ENCODE measurements at regions not wholly inside any gene's neighbourhood (a gene's known extent, or its start where the extent isn't known, plus 50 kb on each side); places are given as distances from the start of the nearest gene placed in this dataset.

DNA sequence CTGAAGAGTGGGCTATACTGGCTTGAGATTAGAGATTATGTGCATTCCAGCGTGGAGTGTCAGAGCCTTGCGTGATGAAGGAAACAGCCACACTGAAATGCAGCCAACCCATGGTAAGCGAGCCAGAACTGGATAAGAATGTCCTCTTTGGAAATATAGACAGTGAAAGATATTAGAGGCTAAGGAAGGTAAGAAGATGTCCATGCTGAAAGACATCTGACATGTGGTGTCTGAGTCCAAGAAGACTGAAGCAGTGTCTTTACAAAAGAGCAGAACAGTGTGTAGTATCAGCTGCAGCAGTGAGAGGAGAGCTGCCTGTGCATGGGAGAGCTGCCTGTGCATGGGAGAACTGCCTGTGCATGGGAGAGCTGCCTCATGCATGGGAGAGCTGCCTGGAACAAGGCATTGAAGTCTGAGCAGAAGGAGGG lies 672.2 kb downstream of the DIPK2A start:
- peak in 1 of 4 donors; percentile 3 for DNase-seq
- Histone ChIP-seq H3K9me3 (no peaks in the 10 kb centered on the region), H3K27me3 (no peaks in the 10 kb centered on the region), H3K36me3 (replicated peaks in 1 of 2; ENCODE audit: insufficient read depth in 1 of 2, low read depth in 2 of 2) (no peaks in the 10 kb centered on the region), H3K4me1 (no peaks in the 10 kb centered on the region), H3K4me3 (no peak overlapping the region), H3K27ac (no peak overlapping the region)
- no peak for ATAC-seq
- 66 to 67% methylated on average over 3 of the region's 3 CpGs for WGBS, 2 donors
- intact Hi-C loops (cut with DNase I) = no loop called here
- no peak for TF ChIP-seq CTCF (IDR thresholded peaks at IDR 0.05)
- TF ChIP-seq POLR2A (IDR thresholded peaks at IDR 0.05) = no peak

DNA sequence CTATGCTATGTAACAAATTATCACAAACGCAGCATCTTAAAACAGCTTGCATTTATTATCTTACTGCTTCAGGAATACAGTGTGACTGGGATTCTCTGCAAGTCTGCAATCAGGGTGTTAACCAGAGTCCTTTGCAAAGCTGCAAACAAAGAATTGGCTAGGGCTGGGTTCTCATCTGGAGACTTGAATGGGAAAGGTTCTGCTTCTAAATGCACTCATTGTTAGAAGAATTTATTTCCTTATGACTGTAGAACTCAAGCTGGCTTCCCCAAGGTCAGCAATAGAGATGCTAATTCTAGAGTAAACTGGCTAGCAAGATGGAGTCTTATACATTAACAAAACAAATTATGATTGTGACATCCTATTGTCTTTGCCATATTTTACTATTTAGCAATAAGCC lies 673.7 kb downstream of the DIPK2A start:
- intact Hi-C loops (cut with DNase I) = no loop called here
- Histone ChIP-seq H3K9me3 (no peaks in the 10 kb centered on the region), H3K27ac (no peak overlapping the region), H3K4me3 (no peak overlapping the region), H3K36me3 (replicated peaks in 1 of 2; ENCODE audit: insufficient read depth in 1 of 2, low read depth in 2 of 2) (no peaks in the 10 kb centered on the region), H3K27me3 (no peaks in the 10 kb centered on the region), H3K4me1 (no peaks in the 10 kb centered on the region)
- ATAC-seq (no peak), DNase-seq (no peak)
- TF ChIP-seq POLR2A (IDR thresholded peaks at IDR 0.05) = no peak
- 83 to 86% methylated on average over 1 of the region's 1 CpG for WGBS, 2 donors

DNA sequence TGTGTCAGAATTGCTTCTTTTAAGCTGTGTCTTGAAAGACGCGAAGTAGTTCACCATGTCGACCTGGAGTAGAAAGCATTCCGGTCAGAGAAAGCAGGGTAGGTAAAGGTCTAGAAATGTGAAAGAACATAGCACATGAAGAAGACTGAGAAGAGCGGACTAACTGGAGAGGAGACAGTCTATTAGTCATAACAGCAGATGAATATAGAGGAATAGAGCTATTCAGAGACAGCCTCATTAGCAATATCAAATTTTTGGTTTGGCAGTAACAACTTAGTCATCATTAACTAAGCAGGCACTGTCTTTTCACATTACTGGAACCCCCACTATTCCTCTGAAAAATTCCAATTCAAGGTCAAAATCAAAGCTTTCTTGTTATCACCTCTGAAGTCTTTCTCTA lies 678.8 kb downstream of the DIPK2A start:
- Histone ChIP-seq H3K27ac (no peak overlapping the region), H3K36me3 (replicated peaks in 1 of 2; ENCODE audit: insufficient read depth in 1 of 2, low read depth in 2 of 2) (no peaks in the 10 kb centered on the region), H3K27me3 (no peaks in the 10 kb centered on the region), H3K4me1 (no peaks in the 10 kb centered on the region), H3K4me3 (no peak overlapping the region), H3K9me3 (no peaks in the 10 kb centered on the region)
- intact Hi-C loops (cut with DNase I) = no loop called here
- 83 to 92% methylated on average over 5 of the region's 5 CpGs for WGBS, 2 donors
- ATAC-seq (no peak), DNase-seq (no peak)
- TF ChIP-seq CTCF (IDR thresholded peaks at IDR 0.05) = no peak
- no peak for TF ChIP-seq POLR2A (IDR thresholded peaks at IDR 0.05)

DNA sequence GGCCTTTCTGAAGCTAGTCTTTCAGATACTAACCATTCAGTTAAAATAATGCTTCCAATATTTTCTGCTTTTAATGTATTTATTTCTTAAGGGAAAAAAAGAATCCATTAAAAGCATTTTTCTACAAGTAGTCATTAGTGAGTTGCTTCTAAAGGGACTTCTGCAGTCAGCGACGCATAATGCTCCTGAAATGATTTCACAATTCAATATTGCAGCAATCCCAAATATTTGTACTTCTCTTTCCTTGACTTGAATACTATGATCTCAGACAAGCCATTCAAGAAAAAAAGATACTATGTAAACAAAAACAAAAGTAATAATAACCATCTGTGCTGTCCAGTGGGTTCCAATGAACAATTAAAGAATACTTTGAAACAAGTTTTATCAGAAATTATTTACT lies 681.0 kb downstream of the DIPK2A start:
- Histone ChIP-seq H3K9me3 (no peaks in the 10 kb centered on the region), H3K36me3 (replicated peaks in 1 of 2; ENCODE audit: insufficient read depth in 1 of 2, low read depth in 2 of 2) (no peaks in the 10 kb centered on the region), H3K27me3 (no peaks in the 10 kb centered on the region), H3K4me1 (no peaks in the 10 kb centered on the region), H3K4me3 (no peak overlapping the region), H3K27ac (no peak overlapping the region)
- no peak for TF ChIP-seq CTCF (IDR thresholded peaks at IDR 0.05)
- TF ChIP-seq POLR2A (IDR thresholded peaks at IDR 0.05) = no peak
- WGBS, 2 donors = 50 to 71% methylated on average over 2 of the region's 2 CpGs
- DNase-seq (no peak), ATAC-seq (no peak)
- intact Hi-C loops (cut with DNase I) = no loop called here

DNA sequence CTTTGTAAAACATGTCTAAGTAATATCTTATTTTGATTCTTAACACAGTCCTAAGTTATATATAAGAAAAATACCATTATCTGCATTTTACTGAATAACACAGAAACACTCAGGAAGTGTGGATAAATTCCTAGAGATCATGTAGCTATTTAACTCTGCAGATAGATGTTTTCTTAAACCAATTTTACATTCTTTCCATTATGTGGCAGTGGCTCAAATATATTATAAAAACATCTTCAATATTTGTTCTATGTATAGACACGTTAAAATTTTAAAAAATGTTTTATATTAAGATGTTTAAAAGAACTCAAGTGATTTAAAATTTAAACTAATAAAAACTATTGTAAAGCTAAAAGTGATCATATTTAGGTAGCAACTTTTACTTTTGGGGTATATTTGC lies 683.8 kb downstream of the DIPK2A start:
- H3K27me3 ChIP-seq = no peaks in the 10 kb centered on the region
- no peak for ATAC-seq

More for the DNA sequence above, 683.8 kb downstream of the DIPK2A start:
- Histone ChIP-seq H3K4me1 (no peaks in the 10 kb centered on the region), H3K9me3 (no peaks in the 10 kb centered on the region), H3K4me3 (no peak overlapping the region), H3K36me3 (replicated peaks in 1 of 2; ENCODE audit: insufficient read depth in 1 of 2, low read depth in 2 of 2) (no peaks in the 10 kb centered on the region), H3K27ac (no peak overlapping the region)
- DNase-seq = no peak
- TF ChIP-seq POLR2A (IDR thresholded peaks at IDR 0.05) (no peak), CTCF (IDR thresholded peaks at IDR 0.05) (no peak)
- intact Hi-C loops (cut with DNase I) = no loop called here
- WGBS, 2 donors = 67 to 73% methylated on average over 1 of the region's 1 CpG

Measured in body of pancreas (tissue), 4 donors.